Natural killer cell (primary cell): ENCODE measurements at regions not wholly inside any gene's neighbourhood (a gene's known extent, or its start where the extent isn't known, plus 50 kb on each side); places are given as distances from the start of the nearest gene placed in this dataset.

Source experiments
- ATAC-seq, 3 donors: fragments of 150-1000 bp in 2 of 3; fragments of 200-7000 bp in 1 of 3; cut with Tn5 transposase; 1 replicate in 1 of 3; 2 replicates in 2 of 3; pipeline ENCODE4 v1.10.0; 2021; ENCODE audit warnings: mild to moderate bottlenecking in 2 of 3, moderate library complexity in 2 of 3
- DNase-seq, 2 donors: peaks; one replicate each; pipeline versions ENCODE4 v3.0.0 to v3.0.0-alpha.2; 2013 to 2021; ENCODE audit warnings: mixed read lengths in 1 of 2
- H3K27ac ChIP-seq: one replicate; pipeline ENCODE4 v1.5.1; 2013; ENCODE audit warnings: mild to moderate bottlenecking, low read length
- H3K27me3 ChIP-seq: one replicate; pipeline ENCODE4 v1.6.1; 2013; ENCODE audit warnings: low read length; ENCODE audit not compliant: control insufficient read depth, insufficient read depth
- H3K36me3 ChIP-seq: one replicate; pipeline ENCODE4 v1.6.1; 2013; ENCODE audit warnings: low read length; ENCODE audit not compliant: control insufficient read depth, insufficient read depth
- H3K4me1 ChIP-seq: one replicate; pipeline ENCODE4 v1.6.1; 2013; ENCODE audit warnings: low read length; ENCODE audit not compliant: control insufficient read depth, insufficient read depth
- H3K4me3 ChIP-seq: one replicate; pipeline ENCODE4 v1.5.1; 2013; ENCODE audit warnings: low read length
- H3K9me3 ChIP-seq: one replicate; pipeline ENCODE4 v1.6.1; 2013; ENCODE audit warnings: low read length; ENCODE audit not compliant: control insufficient read depth, insufficient read depth
- H3K27ac Mint-ChIP-seq, 2 donors: one replicate each; pipeline ENCODE4 v1.8.0; 2022; ENCODE audit warnings: mild to moderate bottlenecking in 2 of 2, mixed read lengths in 2 of 2, moderate library complexity in 1 of 2
- H3K27me3 Mint-ChIP-seq, 2 donors: one replicate each; pipeline ENCODE4 v1.8.0; 2022; ENCODE audit warnings: low read depth in 2 of 2, mixed read lengths in 2 of 2
- H3K36me3 Mint-ChIP-seq: one replicate; pipeline ENCODE4 v1.8.0; 2022; ENCODE audit warnings: mixed read lengths
- H3K4me1 Mint-ChIP-seq, 2 donors: one replicate each; pipeline ENCODE4 v1.8.0; 2022; ENCODE audit warnings: mixed read lengths in 2 of 2
- H3K4me3 Mint-ChIP-seq: one replicate; pipeline ENCODE4 v1.8.0; 2022; ENCODE audit warnings: mild to moderate bottlenecking, moderate library complexity, mixed read lengths
- H3K9me3 Mint-ChIP-seq, 2 donors: one replicate each; pipeline ENCODE4 v1.8.0; 2022; ENCODE audit warnings: mixed read lengths in 2 of 2
- WGBS: methylation state at CpG from one replicate; pipeline ENCODE4 v1.1.7; 2013; ENCODE audit warnings: missing lambda C conversion rate; ENCODE audit not compliant: insufficient coverage; 5-methylcytosine and 5-hydroxymethylcytosine counted together
- intact Hi-C: fragments of 100-400 bp; cut with micrococcal nuclease; formaldehyde crosslinking; loops from one replicate; pipeline ENCODE4 v1.14.2; 2022
- TF ChIP-seq, protein P1 (sequence below): fragments of 200-600 bp; IDR thresholded peaks from one replicate; pipeline ENCODE4 v1.8.0; 2022; ENCODE audit warnings: antibody characterized with exemption

DNA sequence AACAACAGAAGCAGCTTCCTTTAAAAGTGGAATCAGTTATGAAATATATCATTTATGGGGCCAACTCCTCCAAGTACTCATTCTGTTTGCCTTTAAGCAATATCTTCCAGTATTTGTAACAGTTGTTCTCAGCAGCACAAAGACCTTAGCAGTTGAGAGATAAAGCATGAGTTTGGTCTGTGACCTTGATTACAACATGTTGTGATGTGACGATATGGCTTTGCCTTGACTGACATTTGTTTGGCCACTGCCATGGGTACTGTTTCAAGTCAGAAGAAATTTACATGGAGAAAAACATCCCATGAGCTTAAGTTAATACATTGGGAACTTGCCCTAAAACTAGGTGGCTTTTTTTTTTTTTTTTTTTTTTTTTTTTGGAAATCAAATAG, 175.1 kb upstream of the KBTBD8 start:
- Mint-ChIP-seq H3K4me3 (no peak overlapping the region), H3K36me3 (no peaks in the 10 kb centered on the region), H3K27ac (no peak overlapping the region), H3K9me3 (no peaks in the 10 kb centered on the region), H3K27me3 (peaks cover 5 to 22% of the 10 kb centered on the region in 2 donors), H3K4me1 (no peaks in the 10 kb centered on the region)
- no peak overlapping the region for H3K4me3 ChIP-seq
- intact Hi-C loops: no loop called here
- H3K4me1 ChIP-seq: no peaks in the 10 kb centered on the region
- H3K27ac ChIP-seq: no peak overlapping the region
- WGBS: 100% methylated on average over 1 of the region's 1 CpG
- H3K36me3 ChIP-seq: no peaks in the 10 kb centered on the region
- DNase-seq (no peak), ATAC-seq (no peak)
- no peaks in the 10 kb centered on the region for H3K9me3 ChIP-seq
- TF ChIP-seq, protein P1, sequence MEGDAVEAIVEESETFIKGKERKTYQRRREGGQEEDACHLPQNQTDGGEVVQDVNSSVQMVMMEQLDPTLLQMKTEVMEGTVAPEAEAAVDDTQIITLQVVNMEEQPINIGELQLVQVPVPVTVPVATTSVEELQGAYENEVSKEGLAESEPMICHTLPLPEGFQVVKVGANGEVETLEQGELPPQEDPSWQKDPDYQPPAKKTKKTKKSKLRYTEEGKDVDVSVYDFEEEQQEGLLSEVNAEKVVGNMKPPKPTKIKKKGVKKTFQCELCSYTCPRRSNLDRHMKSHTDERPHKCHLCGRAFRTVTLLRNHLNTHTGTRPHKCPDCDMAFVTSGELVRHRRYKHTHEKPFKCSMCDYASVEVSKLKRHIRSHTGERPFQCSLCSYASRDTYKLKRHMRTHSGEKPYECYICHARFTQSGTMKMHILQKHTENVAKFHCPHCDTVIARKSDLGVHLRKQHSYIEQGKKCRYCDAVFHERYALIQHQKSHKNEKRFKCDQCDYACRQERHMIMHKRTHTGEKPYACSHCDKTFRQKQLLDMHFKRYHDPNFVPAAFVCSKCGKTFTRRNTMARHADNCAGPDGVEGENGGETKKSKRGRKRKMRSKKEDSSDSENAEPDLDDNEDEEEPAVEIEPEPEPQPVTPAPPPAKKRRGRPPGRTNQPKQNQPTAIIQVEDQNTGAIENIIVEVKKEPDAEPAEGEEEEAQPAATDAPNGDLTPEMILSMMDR: no peak
- H3K27me3 ChIP-seq: no peaks in the 10 kb centered on the region

DNA sequence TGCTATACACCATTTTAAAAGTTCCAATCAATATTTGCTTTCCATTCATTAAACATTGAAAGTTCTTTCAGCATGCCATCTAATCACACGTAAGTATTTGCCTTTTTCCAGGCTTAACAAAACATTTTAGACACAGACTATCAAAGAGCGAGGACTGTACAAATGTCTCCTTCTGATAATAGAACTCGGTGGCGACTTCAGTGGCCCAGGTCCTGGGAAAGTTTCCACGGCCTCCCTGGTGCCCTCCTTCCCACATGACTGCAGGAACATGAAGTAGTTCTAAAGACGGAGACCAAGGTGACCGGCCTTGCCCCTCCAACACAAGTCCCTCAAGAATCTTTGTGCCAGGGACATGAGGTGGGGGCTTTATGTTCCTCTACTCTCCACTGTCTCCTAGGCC, 174.6 kb upstream of the KBTBD8 start:
- intact Hi-C loops: no loop called here
- peaks cover 9 to 22% of the 10 kb centered on the region in 2 donors for H3K27me3 Mint-ChIP-seq
- H3K36me3 Mint-ChIP-seq: no peaks in the 10 kb centered on the region
- H3K4me1 Mint-ChIP-seq: no peaks in the 10 kb centered on the region
- Histone ChIP-seq H3K9me3 (no peaks in the 10 kb centered on the region), H3K27ac (no peak overlapping the region), H3K4me3 (no peak overlapping the region), H3K27me3 (no peaks in the 10 kb centered on the region), H3K4me1 (no peaks in the 10 kb centered on the region), H3K36me3 (no peaks in the 10 kb centered on the region)
- TF ChIP-seq, protein P1: no peak
- no peak for ATAC-seq
- no peak overlapping the region for H3K27ac Mint-ChIP-seq
- 89% methylated on average over 7 of the region's 7 CpGs for WGBS
- no peak for DNase-seq
- no peak overlapping the region for H3K4me3 Mint-ChIP-seq
- H3K9me3 Mint-ChIP-seq: no peaks in the 10 kb centered on the region

DNA sequence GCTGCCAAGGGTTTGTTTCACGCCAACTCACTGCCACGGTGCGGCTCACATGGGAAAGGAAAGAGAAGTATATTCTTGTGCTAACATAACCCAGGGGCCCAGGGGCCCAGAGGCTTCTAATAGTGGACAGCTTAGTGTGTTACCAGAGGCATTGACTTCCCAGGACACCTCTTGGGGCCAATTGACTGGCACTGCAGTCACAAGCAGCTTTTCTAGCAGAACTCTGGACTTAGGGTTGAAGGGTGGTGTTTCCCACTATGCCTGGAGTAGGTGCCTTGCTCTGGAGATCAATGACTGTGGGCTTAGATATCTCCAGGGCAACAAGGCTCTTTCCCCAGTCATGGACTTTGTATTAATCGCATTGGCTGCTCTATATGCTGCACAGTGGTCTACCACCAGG, 172.7 kb upstream of the KBTBD8 start:
- no peak overlapping the region for H3K4me3 Mint-ChIP-seq
- WGBS: 95% methylated on average over 4 of the region's 4 CpGs
- Histone ChIP-seq H3K27ac (no peak overlapping the region), H3K27me3 (no peaks in the 10 kb centered on the region), H3K4me3 (no peak overlapping the region), H3K9me3 (no peaks in the 10 kb centered on the region), H3K36me3 (no peaks in the 10 kb centered on the region), H3K4me1 (no peaks in the 10 kb centered on the region)
- H3K36me3 Mint-ChIP-seq: no peaks in the 10 kb centered on the region
- H3K27ac Mint-ChIP-seq: no peak overlapping the region
- DNase-seq (no peak), ATAC-seq (no peak)
- peaks cover 7 to 8% of the 10 kb centered on the region in 2 donors for H3K27me3 Mint-ChIP-seq
- intact Hi-C loops: no loop called here
- TF ChIP-seq, protein P1: no peak
- H3K9me3 Mint-ChIP-seq: no peaks in the 10 kb centered on the region
- H3K4me1 Mint-ChIP-seq: no peaks in the 10 kb centered on the region

DNA sequence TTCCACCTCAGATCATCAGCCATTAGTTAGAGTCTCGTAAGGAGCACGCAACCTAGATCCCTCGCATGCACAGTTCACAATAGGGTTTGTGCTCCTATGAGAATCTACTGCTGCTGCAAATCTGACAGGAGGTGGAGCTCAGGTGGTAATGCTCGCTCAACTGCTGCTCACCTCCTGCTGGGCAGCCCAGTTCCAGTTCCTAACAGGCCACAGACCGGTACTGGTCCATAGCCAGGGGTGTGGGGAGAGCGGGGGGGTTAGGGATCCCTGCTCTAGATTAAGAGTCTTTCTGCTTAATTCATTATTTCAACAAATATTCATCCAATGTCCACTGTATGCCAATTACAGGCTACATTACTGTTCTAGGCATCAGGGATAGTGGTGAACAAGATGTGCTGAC, 170.4 kb upstream of the KBTBD8 start:
- 91% methylated on average over 5 of the region's 6 CpGs for WGBS
- H3K27me3 Mint-ChIP-seq: peaks cover 10 to 15% of the 10 kb centered on the region in 2 donors
- Histone ChIP-seq H3K4me3 (no peak overlapping the region), H3K36me3 (no peaks in the 10 kb centered on the region), H3K9me3 (no peaks in the 10 kb centered on the region), H3K27me3 (no peaks in the 10 kb centered on the region), H3K27ac (no peak overlapping the region), H3K4me1 (no peaks in the 10 kb centered on the region)
- DNase-seq (no peak), ATAC-seq (no peak)
- intact Hi-C loops: no loop called here
- no peaks in the 10 kb centered on the region for H3K9me3 Mint-ChIP-seq
- TF ChIP-seq, protein P1: no peak
- no peak overlapping the region for H3K4me3 Mint-ChIP-seq
- H3K4me1 Mint-ChIP-seq: no peaks in the 10 kb centered on the region
- no peaks in the 10 kb centered on the region for H3K36me3 Mint-ChIP-seq
- H3K27ac Mint-ChIP-seq: no peak overlapping the region
